Right ventricle myocardium superior (tissue), 1 donor: ENCODE measurements at regions not wholly inside any gene's neighbourhood (a gene's known extent, or its start where the extent isn't known, plus 50 kb on each side); places are given as distances from the start of the nearest gene placed in this dataset.
"Not testable (repeated sequence)": the region's sequence is repeated elsewhere in the genome, so short reads cannot be mapped to it uniquely, and the experiment has no call there.

Source experiments
- ATAC-seq: fragments of 200-7000 bp; cut with Tn5 transposase; one replicate; pipeline ENCODE4 v1.9.1; 2020; ENCODE audit warnings: mild to moderate bottlenecking; ENCODE audit not compliant: poor library complexity
- DNase-seq: peaks from one replicate; pipeline ENCODE4 v3.0.0-alpha.2; 2020
- intact Hi-C: fragments of 100-400 bp; cut with DNase I; formaldehyde crosslinking; loops from one replicate; pipeline ENCODE4 v1.11.2; 2022
- donor health status: DM: no; HTN: yes; CAD: no; lungs with severe emphysema.

DNA sequence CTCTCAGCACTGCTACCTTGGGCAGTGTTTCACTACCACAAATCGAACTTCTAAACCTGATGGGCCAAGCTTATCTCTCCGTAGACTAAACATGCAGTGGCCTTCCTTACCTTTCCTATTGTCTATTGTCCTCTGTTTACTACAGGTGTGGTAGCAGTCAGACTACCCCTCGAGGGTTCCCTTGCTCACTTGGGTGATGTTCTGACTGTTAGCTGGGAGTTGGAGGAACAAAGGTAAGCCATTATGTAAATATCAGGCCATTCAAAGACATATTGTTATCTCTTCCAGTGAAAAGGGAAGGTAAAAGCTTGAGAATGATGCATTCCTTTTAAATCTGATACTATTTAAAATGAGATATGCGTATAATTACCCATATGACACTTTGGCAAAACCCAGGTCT is 828.3 kb upstream of the EEF2KMT start:
- ATAC-seq: no peak
- intact Hi-C loops: no loop called here
- no peak for DNase-seq

DNA sequence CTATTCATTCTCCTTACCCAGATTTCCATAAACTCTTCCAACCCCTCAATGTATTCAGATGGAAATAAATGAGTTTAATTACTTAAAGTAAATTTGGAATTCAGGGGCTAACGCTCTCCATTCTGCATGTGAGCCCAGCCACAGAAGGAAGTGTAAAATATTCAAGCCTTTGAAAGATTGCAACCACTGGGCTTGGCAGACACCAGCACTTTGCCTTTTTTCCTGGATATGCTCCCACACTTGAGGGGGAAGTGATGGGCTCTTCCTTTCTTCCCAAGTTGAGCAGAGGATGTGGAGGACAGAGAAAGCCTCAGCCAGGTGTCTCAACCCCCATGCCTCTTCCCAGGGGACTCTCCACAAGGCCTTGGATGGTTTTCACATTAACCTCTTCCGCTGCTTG is 825.1 kb upstream of the EEF2KMT start:
- ATAC-seq (no peak), DNase-seq (no peak)
- intact Hi-C loops: no loop called here

DNA sequence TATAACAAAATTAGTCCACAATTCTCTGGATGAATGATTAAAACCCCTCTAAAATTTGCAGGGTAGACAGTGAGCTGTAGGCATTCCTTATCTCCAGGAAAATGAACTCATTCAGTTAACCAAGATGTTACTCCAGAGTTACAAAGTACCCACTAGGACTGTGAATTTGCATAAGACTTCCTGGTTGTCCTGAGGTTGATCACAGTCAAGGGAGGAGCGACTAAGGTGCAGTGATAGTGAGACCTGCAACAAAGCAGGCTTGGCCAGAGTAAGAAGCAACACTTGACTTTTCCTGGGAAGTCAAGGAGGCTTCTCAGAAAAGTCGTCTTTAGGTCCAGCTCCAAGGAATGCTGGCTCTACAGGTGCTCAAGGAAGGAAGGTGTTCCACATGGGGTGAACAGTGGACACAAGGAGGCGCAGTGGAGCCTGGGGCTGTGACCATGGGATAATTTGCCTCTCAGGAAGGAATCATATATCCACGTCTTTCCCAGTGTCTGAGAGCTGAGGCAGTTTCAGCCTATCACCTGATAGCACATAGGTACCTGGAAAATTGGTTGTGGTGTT is 821.1 kb upstream of the EEF2KMT start:
- DNase-seq (no peak), ATAC-seq (no peak)
- intact Hi-C loops: no loop called here

DNA sequence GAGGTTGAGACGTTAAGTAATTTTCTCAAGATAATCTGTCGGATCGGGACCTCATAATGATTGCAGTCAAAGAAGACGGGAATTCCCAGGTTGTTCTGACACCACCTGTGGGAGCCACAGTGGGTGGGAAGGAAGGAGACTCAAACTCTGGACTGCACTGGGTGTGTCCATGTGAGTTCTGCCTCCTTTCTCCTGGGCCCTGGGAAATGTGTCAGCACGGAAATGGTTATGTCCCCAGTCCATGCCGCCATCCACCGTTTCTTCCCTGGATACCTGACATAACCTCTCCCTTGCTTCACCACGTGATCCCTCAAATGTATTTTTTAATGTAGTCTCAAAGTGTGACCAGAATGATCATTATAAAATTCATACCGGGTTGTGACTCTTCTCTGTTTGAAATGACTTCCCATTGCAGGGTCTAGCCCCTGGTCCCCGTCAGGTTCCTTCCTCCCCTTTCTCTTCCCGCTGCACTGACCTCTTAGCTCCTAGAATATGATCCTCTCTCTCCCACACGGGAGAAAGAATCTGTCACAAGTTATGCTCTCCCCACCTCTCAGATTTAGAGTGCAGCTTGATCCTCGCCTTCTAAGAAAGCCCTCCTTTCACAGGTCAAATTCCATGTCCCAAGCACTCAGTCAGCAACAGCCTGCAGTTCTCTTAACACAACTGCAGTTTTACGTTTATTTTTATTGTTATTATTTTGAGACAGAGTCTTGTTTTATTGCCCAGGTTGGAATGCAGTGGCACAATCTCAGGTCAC is 820.0 kb upstream of the EEF2KMT start:
- DNase-seq (no peak), ATAC-seq (no peak)
- intact Hi-C loops: no loop called here

DNA sequence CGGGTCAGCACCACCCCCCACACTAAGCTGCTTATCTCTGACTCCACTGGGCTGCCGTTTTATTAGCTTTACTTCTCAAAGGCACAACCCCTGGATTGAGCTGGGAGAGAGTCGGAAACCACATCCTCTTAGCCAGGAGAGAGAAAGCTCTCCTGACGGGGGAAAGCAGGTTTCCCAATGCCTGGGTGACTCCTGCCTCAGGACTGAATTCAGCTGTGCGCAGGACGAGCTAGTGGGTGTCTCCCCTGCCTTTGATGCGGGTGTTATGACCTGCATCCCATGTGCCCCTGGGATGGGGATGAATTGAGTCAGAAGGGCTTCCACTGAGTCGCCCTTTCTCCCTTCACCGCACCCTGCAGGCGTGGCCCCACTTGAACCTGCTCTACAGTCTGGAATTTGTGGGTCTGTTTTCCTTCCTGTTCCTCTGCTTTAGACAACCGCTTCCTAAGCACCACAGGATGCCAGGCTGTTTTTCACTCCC is 819.2 kb upstream of the EEF2KMT start:
- DNase-seq (no peak), ATAC-seq (no peak)
- intact Hi-C loops: no loop called here

DNA sequence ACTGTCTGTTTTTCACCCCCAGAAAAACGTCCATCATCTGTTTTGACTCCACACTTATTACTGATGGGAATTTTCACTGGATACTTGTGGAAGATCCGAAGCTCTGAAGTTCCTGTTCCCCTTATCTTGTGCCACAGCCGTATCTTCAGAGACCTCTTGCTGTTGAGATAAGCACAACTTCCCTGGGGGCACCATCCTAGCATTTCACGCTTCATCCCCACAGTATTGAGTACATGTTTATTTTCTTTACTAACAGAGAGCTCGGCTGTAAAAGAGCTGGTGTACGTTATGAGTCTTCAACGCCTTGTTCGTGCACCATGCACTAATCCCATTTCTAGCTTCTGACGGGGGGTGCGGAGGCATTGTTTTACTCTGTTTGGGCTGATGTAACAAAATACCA is 813.6 kb upstream of the EEF2KMT start:
- intact Hi-C loops: no loop called here
- ATAC-seq (no peak), DNase-seq (no peak)

DNA sequence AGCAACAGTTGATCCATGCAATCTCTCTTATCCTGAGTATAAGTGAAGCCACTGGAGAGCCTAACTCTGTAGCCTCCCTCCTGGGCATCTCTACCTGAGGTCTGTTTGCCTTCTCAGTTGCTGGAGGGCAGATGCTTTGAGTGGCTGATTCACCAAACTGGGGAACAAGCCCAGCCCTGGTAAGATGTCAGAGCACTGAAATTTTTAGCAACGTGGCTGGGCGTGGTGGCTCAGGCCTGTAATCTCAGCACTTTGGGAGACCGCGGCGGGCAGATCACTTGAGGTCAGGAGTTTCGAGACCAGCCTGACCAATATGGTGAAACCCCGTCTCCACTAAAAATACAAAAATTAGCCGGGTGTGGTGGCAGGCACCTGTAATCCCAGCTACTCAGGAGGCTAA is 812.0 kb upstream of the EEF2KMT start:
- ATAC-seq, DNase-seq, intact Hi-C loops: not testable (repeated sequence)

DNA sequence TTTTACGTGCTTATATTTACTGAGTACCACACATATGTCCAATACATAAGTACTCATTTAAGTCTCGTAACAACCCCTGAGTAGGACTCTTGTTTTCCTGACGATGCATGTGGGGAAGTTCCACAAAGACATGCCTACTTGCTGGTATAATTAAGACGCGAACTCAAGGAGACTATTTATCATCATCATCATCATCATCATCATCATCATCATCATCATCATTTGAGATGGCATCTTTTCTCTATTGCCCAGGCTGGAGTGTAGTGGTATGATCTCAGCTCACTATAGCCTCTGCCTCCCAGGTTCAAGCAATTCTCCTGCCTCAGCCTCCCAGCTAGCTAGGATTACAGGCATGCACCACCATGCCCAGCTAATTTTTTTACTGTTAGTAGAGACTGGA is 809.9 kb upstream of the EEF2KMT start:
- intact Hi-C loops: no loop called here
- no peak for DNase-seq
- no peak for ATAC-seq

DNA sequence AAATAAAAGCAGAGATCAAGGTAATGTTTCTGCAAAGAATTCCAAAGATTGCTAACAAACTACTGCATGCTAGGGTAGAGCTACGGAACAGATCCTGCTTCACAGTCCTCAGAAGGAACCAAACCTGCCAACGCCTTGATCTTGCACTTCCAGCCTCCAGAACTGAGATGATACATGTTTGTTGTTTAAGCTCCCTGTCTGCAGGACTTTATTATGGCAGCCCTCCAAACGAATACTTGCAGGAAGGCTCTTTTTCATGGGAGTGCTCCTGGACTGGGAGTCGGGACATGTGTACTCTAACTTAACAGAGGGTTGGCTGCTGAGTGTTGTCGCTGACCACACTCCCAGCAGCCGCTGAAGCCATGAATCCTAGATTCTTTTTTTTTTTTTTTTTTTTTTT is 808.8 kb upstream of the EEF2KMT start:
- no peak for ATAC-seq
- intact Hi-C loops: no loop called here
- no peak for DNase-seq

DNA sequence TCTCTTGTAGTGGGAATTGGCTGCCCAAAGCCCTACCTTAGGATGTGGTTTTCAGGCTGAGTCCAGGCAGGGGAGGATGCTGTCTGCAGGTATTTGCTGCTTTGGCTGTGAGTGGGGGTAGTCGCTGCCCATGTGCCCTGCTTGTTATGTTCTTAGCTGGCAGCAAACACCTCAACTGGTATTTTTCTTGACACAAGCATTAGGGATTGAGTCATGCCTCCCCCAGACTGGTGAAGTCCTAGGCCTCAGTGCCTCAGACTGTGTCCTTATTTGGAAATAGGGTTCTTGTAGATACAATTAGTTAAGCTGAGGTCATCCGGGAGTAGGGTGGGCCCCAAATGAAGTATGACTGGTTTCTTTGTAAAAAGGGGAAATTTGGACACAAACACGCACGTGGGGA is 808.3 kb upstream of the EEF2KMT start:
- ATAC-seq (no peak), DNase-seq (no peak)
- intact Hi-C loops: no loop called here

DNA sequence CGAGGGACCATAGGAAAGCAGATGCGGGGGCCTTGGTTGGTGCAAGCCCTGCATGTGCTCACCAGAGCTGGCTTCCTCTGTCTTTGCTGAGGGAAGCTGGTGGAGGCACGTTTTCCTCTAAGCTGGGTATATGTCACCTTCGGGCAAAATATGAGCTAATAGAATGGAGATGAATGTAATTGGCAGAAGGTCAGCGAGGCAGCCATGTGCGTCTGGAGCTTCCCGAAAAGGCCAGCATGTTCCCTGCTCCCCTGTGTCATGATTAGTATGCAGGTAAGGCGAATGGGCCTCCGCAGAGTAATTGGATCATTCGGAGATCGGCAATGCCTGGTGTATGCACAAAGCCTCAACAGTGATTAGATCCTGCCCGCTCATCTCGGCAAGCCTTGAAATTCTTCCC is 806.2 kb upstream of the EEF2KMT start:
- no peak for ATAC-seq
- DNase-seq: no peak
- intact Hi-C loops: no loop called here

DNA sequence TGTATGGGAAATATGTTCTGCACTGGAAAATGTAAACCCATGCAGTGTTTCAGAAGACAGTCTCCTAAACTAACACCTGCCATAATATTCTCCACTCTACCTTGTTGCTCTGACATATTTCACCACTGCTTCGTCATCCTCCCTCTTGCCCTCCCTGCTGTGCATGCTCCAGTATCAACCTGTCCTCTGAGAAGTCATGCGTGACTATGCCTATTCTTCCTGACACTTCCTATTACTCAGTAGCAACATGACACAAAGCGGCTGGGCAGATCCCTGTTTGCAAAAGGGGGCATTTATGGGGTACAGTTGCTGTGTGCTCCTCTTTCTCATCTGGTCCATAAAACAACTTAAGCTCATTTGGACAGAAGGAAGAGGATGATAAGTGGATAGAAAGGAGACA is 805.6 kb upstream of the EEF2KMT start:
- no peak for ATAC-seq
- intact Hi-C loops: no loop called here

DNA sequence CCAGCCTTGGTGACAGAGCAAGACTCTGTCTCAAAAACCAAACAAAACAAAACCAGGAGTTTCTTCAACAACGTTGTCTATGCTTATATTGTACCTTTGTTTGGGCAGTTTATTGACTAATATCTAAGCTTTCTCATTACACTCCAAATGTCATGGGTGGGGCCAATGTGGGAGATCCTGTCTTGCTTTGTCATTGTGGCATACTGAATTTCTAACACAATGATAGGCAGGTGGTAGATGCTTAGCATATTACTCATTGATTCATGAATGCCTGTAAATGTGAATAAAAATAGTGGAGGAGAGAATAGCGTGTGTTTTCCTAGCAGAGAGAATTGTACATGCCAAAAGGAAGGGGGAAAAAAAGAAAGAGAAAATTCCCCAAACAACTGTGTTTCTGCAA is 802.5 kb upstream of the EEF2KMT start:
- DNase-seq (no peak), ATAC-seq (no peak)
- intact Hi-C loops: no loop called here

More for the DNA sequence above, 805.6 kb upstream of the EEF2KMT start:
- no peak for DNase-seq

DNA sequence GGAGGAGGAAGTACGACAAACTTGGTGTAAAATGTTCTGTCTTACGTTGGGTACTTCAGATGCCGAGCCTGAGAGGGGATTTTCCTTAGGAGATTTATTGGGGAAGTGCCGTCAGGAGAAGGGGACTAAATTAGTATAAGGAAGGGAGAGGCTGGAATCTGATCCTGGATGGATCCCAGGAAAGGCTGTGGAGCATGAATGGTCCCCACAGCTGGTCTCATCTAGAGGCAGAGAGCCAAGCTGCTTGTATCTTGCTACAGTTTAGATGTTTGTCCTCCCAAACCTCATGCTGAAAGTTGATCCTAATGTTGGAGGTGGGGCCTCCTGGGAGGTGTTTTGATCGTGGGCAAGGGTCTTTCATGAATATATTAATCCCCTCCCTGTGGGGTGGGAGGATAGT is 798.4 kb upstream of the EEF2KMT start:
- ATAC-seq (no peak), DNase-seq (no peak)
- intact Hi-C loops: no loop called here

DNA sequence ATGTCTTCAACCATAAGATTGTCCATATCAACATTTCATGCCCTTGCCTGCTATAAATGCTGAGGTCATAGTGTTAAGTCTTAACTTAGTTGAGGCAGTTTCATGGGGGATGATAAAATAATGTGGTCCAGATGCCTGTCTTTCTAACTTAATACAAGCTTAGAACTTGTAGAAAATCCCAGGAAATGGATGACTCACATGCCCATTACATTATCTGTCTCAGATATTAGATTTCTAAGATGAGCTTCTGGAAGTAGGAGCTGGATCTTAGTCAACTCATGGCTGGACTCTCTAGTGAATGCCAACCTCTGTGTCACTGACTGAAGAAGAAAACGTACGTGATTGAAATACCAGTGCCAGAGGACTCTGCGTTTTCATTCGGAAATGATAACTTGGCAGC is 797.5 kb upstream of the EEF2KMT start:
- ATAC-seq (no peak), DNase-seq (no peak)
- intact Hi-C loops: no loop called here

DNA sequence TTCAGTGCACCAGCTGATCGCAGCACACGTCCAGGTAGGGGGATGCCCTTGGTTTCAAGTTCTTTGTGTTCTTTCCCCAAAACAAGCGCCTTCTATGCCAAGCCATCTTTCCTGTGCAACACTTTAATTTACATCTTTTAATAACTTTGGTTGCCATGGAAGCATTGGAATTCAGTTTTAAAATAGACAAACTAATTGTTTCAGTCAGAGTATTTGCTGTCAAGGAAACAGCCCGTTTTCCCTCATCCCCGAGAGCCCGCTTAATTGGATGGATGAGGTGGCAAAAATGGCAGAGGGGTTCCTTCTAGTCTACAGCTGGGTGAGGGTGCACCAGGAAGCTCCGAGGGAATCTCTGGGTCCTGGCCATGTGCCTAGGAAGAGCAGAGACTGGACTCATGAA is 793.7 kb upstream of the EEF2KMT start:
- ATAC-seq (no peak), DNase-seq (no peak)
- intact Hi-C loops: no loop called here

DNA sequence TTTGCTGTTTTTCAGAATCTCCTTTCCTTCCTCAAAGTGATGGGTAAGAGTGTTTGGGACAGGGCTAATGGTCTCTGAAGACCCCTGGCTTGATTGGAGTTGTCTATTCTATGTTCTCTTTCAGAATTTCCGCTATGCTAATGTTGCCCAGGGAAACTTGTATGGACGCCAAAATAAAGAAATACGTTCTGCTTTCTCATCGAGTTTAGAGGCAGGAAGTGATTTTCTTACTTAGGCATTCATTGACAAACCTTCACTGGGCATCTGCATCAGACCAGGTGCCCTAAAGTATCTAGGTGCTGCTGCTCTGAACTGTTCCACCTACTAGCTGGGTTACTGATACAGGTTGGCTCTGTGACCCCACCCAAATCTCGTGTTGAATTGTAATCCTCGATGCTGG is 787.9 kb upstream of the EEF2KMT start:
- intact Hi-C loops: no loop called here
- DNase-seq (no peak), ATAC-seq (no peak)

DNA sequence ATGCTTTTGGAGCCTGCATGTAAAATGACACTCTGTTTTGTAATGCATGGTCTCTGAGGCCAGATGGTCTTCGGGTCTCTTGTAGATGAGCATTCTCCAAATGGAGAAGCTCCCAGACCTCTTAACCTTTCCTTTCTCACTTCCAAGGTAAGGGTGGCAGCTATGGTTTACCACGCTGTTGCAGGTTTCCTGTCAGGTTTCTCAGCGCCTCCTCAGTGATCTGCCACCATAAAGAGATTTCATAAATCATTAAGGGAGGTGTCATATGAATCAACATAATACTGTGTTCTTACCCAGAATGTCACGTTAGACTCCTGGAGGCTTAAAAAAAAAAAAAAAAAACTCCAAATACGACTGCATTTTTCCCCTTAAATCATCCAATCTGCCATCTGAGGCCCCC is 787.4 kb upstream of the EEF2KMT start:
- intact Hi-C loops: no loop called here
- ATAC-seq (no peak), DNase-seq (no peak)

DNA sequence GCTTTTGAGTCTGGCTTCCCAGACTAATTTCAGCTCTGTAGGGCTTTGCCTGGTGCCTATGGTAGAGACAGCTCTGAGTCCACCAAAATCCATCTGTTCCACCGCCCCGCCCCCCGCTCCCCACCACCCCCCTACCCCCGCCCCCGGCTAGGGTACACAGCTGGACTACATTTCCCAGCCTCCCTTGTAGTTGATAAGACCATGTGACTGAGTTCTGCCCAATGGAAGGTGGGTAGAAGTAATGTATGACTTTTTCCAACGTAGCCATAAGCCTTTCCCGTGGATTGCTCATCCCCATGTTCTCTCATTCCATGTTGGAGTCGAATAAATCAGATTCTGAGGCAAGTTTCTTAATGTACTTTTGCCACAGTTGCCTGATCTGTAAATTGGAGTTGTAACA is 786.7 kb upstream of the EEF2KMT start:
- DNase-seq (no peak), ATAC-seq (no peak)
- intact Hi-C loops: no loop called here

DNA sequence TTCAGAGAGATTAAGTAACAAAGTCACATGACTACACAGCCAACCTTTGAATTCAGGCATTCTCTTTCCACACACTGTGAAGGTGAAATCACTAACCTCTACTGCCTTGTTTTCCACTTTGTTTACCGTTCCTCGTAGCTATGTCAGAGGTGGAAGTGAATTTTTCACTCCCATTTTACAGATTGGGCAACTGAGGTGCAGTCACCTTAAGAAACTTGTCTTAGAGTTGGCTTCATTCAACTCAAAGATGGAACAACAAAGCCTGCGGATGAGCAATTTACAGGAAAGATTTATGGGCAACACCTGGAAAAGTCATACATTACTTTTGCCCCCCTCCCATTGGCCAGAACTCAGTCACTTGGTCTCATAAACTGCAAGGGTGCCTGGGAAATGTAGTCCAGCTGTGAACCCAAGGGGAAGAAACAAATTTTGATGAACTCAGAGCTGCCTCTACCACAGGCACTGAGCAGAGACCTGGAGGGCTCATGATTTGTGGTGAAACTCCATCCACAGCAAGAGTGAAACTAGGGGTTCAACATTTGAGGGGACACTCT is 784.6 kb upstream of the EEF2KMT start:
- no peak for ATAC-seq
- no peak for DNase-seq
- intact Hi-C loops: no loop called here

DNA sequence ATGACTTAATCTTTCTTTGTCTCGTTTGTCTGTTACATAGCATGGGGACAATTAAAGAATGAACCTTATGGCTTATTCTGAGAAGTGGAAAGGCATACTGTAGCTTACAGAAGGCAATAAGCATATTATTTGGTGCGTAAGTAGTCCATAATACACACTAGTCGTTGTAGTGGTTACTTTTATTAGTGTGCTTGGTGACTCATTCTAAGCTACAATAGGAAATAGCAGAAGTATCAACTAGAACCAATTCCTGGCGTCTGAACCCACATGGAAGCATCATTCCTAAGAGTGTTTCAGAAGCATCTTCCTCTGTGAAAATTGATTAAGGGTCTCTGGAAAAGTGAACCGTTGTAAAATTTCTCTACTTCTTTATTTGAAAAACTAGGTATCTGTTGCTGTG is 777.8 kb upstream of the EEF2KMT start:
- ATAC-seq: no peak
- intact Hi-C loops: no loop called here
- DNase-seq: no peak
